ENCODE measurements at regions not wholly inside any gene's neighbourhood (a gene's known extent, or its start where the extent isn't known, plus 50 kb on each side); places are given as distances from the start of the nearest gene placed in this dataset.

DNA sequence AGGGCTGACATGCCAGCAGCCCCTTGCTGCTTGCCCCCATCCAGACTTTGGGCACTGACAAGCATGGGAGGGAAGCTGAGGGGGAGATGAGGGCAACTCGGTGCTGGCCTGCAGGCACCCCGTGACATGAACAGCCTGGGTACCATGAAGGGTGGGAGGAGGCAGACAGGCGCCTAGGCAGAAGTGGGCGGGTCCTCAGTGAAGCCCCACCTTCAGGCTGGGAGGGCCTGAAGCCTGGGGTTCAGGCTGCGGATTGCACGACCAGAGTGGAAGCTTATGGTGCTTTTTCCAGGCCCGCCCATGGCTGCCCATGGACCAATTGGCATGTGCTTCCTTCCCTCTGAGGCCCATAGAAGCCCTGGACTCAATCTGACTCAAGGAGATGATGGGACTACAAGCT is 354.1 kb downstream of the GRIA2 start:
- TF ChIP-seq, protein P1, sequence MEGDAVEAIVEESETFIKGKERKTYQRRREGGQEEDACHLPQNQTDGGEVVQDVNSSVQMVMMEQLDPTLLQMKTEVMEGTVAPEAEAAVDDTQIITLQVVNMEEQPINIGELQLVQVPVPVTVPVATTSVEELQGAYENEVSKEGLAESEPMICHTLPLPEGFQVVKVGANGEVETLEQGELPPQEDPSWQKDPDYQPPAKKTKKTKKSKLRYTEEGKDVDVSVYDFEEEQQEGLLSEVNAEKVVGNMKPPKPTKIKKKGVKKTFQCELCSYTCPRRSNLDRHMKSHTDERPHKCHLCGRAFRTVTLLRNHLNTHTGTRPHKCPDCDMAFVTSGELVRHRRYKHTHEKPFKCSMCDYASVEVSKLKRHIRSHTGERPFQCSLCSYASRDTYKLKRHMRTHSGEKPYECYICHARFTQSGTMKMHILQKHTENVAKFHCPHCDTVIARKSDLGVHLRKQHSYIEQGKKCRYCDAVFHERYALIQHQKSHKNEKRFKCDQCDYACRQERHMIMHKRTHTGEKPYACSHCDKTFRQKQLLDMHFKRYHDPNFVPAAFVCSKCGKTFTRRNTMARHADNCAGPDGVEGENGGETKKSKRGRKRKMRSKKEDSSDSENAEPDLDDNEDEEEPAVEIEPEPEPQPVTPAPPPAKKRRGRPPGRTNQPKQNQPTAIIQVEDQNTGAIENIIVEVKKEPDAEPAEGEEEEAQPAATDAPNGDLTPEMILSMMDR (conservative IDR thresholded peaks at IDR 0.05) = no peak
- peaks cover 13% of the 10 kb centered on the region for H3K4me1 Mint-ChIP-seq (ENCODE audit: unreplicated experiment)
- no peak for DNase-seq (ENCODE audit: extremely low spot score, unreplicated experiment)
- H3K9me3 Mint-ChIP-seq = no peaks in the 10 kb centered on the region
- no peaks in the 10 kb centered on the region for H3K27me3 Mint-ChIP-seq
- no peak overlapping the region for H3K27ac Mint-ChIP-seq
- H3K36me3 Mint-ChIP-seq = no peaks in the 10 kb centered on the region
- no peak overlapping the region for H3K4me3 Mint-ChIP-seq

DNA sequence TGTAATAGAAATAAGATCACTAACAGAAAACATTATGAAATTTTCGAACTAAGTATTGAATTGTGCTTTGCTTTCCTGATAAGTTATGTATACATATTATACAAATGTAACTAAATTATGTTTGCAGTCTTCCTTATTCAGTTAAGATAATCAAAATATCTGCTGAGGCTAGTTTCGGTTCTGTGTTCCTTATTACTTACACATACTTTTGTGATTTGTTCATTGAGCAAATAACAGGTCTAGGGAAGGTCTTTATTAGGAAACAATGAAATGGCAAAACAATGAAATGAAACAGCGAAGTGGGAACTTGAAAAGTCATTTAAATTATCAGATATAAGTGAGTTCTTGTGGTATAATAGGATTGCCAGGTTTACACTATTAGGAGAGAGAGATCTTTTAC is 352.4 kb downstream of the GRIA2 start:
- no peaks in the 10 kb centered on the region for H3K9me3 Mint-ChIP-seq
- H3K4me1 Mint-ChIP-seq (ENCODE audit: unreplicated experiment) = peaks cover 13% of the 10 kb centered on the region
- H3K4me3 Mint-ChIP-seq = no peak overlapping the region
- TF ChIP-seq, protein P1 (conservative IDR thresholded peaks at IDR 0.05) = no peak
- no peak for DNase-seq (ENCODE audit: extremely low spot score, unreplicated experiment)
- H3K36me3 Mint-ChIP-seq = no peaks in the 10 kb centered on the region
- H3K27me3 Mint-ChIP-seq = no peaks in the 10 kb centered on the region
- H3K27ac Mint-ChIP-seq = no peak overlapping the region

DNA sequence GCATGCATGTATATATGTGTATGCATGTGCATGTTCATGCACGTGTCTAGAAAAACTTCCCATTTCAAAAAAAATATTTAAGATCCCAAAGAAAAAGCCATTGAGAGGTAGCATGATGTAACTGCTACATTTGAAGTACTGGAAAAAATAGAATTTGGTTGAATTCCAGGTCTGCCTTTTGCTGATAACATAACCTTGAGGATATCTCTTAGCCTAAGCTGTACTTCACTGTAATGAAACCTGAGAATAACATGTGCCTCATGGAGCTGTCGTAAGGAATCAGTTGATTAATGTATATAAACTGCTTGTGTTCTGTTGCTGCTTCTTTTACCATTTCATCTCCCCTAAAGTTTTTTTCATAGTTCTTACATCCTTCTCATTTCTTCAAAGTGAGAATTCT is 351.8 kb downstream of the GRIA2 start:
- no peaks in the 10 kb centered on the region for H3K27me3 Mint-ChIP-seq
- H3K36me3 Mint-ChIP-seq = no peaks in the 10 kb centered on the region
- H3K27ac Mint-ChIP-seq = no peak overlapping the region
- H3K4me3 Mint-ChIP-seq = no peak overlapping the region
- DNase-seq (ENCODE audit: extremely low spot score, unreplicated experiment) = no peak
- peaks cover 13% of the 10 kb centered on the region for H3K4me1 Mint-ChIP-seq (ENCODE audit: unreplicated experiment)
- TF ChIP-seq, protein P1 (conservative IDR thresholded peaks at IDR 0.05) = no peak
- no peaks in the 10 kb centered on the region for H3K9me3 Mint-ChIP-seq

DNA sequence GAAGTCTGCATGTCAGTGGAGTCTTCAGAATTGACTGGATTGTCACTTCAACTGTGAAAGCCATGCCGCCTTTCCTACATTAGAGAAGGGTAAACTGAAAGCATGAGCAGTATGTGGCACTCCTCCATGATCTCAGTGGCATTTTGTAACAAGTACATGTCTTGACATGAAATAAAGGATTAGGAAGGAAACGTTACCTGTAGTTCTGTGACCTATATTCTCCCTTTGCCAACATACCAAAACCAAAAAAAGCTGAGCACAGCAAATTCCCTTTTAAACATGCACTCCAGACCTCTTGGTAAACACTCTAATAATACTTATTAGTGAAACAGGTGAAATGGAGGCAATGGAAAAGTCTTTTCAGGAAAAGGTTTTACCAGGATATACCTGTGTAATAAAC is 344.2 kb downstream of the GRIA2 start:
- Mint-ChIP-seq H3K9me3 (no peaks in the 10 kb centered on the region), H3K27ac (no peak overlapping the region), H3K27me3 (no peaks in the 10 kb centered on the region), H3K36me3 (no peaks in the 10 kb centered on the region), H3K4me1 (ENCODE audit: unreplicated experiment) (no peaks in the 10 kb centered on the region), H3K4me3 (no peak overlapping the region)
- TF ChIP-seq, protein P1 (conservative IDR thresholded peaks at IDR 0.05) = no peak
- DNase-seq (ENCODE audit: extremely low spot score, unreplicated experiment) = no peak

DNA sequence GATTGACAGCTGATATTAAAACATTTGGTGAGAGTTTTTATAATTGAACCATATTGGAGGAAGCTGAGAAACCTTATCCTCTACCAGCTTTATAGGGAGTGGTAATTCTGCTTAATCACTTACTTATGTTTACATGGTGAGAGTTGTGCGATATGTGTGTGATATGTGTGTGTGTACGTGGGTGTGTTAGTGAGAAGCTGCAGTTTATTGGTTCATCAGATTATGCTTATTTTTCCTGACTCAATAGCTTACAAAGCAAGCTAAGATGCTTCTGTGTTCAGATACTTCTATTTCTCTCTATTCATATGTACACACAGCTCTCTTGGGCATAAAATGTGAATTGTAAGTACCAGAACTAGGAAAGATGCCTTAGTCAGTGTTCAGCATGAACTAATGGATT is 343.7 kb downstream of the GRIA2 start:
- Mint-ChIP-seq H3K9me3 (no peaks in the 10 kb centered on the region), H3K4me3 (no peak overlapping the region), H3K27ac (no peak overlapping the region), H3K27me3 (no peaks in the 10 kb centered on the region), H3K4me1 (ENCODE audit: unreplicated experiment) (no peaks in the 10 kb centered on the region), H3K36me3 (no peaks in the 10 kb centered on the region)
- DNase-seq (ENCODE audit: extremely low spot score, unreplicated experiment) = no peak
- TF ChIP-seq, protein P1 (conservative IDR thresholded peaks at IDR 0.05) = no peak

DNA sequence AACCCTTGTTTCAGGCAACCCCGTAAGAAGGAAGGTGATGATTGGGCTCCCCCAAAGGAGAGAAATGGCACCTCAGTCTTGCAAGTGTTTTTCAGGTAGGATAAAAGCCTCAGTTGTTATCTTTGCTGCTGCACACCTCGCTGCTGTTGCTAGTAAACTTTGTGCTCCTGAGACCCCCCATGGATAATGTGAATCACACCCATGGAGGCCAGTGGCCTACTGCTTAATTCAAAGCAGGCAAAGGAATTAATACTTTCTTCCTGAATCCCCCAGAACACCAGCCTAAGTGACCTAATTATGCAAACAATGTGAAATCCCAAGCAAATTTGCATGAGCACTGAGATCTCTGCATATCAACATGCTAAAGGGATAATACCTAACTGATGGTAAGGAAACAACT is 337.5 kb downstream of the GRIA2 start:
- TF ChIP-seq, protein P1 (conservative IDR thresholded peaks at IDR 0.05) = no peak
- no peaks in the 10 kb centered on the region for H3K9me3 Mint-ChIP-seq
- H3K4me1 Mint-ChIP-seq (ENCODE audit: unreplicated experiment) = no peaks in the 10 kb centered on the region
- no peaks in the 10 kb centered on the region for H3K27me3 Mint-ChIP-seq
- no peak overlapping the region for H3K4me3 Mint-ChIP-seq
- no peaks in the 10 kb centered on the region for H3K36me3 Mint-ChIP-seq
- H3K27ac Mint-ChIP-seq = no peak overlapping the region
- no peak for DNase-seq (ENCODE audit: extremely low spot score, unreplicated experiment)
